HCT116 (cell line): ENCODE measurements at regions not wholly inside any gene's neighbourhood (a gene's known extent, or its start where the extent isn't known, plus 50 kb on each side); places are given as distances from the start of the nearest gene placed in this dataset.

Experiments
- ATAC-seq: fragments of 200-7000 bp; cut with Tn5 transposase; 2 replicates; pipeline ENCODE4 v1.9.1; 2020; ENCODE audit warnings: mild to moderate bottlenecking, moderate library complexity
- BruUV-seq: library from RNA; stranded (reverse); fragments of 400-500 nt; replicated peaks from 2 replicates; lab custom pipeline; 2021; lab: Mats Ljungman, UMichigan
- CTCF ChIA-PET: fragments of 300-600 bp; sonication (Branson Sonifier 250); formaldehyde crosslinking; loops from one replicate; lab custom pipeline; 2021; ENCODE audit warnings: antibody characterized with exemption; lab: Charles Lee
- POLR2A ChIA-PET: fragments of 300-600, 350-600 bp; sonication (Branson Sonifier 250); formaldehyde crosslinking; loops from one replicate; lab custom pipeline; 2021; ENCODE audit warnings: antibody characterized with exemption; lab: Charles Lee
- RAD21 ChIA-PET, 2 experiments: fragments of 300-600 bp; sonication (Branson Sonifier 250); formaldehyde crosslinking; loops; one replicate each; lab custom pipeline; 2023; ENCODE audit warnings: low total read pairs in 2 of 2; ENCODE audit not compliant: uncharacterized antibody in 2 of 2, unreplicated experiment in 2 of 2, low non-redundant PET in 1 of 2; lab: Charles Lee
- DNase-seq: peaks from one replicate; pipeline ENCODE4 v3.0.0-alpha.2; 2010; ENCODE audit warnings: low read depth, low spot score
- H2AFZ ChIP-seq: fragments of 200-600 bp; shearing (Covaris generic), sonication (generic); 2 replicates; pipeline ENCODE4 v1.6.1; 2017; ENCODE audit warnings: low read depth, mixed run types, mixed read lengths, antibody characterized with exemption, low read length; ENCODE audit not compliant: poor library complexity, severe bottlenecking
- H3K27ac ChIP-seq: 2 replicates; pipeline ENCODE4 v1.5.1; 2012; ENCODE audit warnings: low read depth, low read length
- H3K27me3 ChIP-seq: fragments of 200-600 bp; sonication (generic); 2 replicates; pipeline ENCODE4 v1.6.1; 2016; ENCODE audit warnings: mixed run types, low read length, mixed read lengths; ENCODE audit not compliant: insufficient read depth
- H3K36me3 ChIP-seq, 2 experiments: fragments of 200-500 bp in 1 of 2; fragments of 200-600 bp in 1 of 2; sonication (Bioruptor generic) in 1 of 2; sonication (generic) in 1 of 2; 2 replicates each; pipeline versions ENCODE4 v1.5.1 to v1.6.1; 2014 to 2016; ENCODE audit warnings: low read length in 2 of 2, inconsistent platforms in 1 of 2, mixed read lengths in 1 of 2, mixed run types in 1 of 2; ENCODE audit not compliant: insufficient read depth in 2 of 2, control insufficient read depth in 1 of 2
- H3K4me1 ChIP-seq, 2 experiments: fragments of 200-600 bp in 1 of 2; sonication (generic) in 1 of 2; 2 replicates each; pipeline versions ENCODE4 v1.5.1 to v1.6.1; 2012 to 2017; ENCODE audit warnings: low read length in 2 of 2, inconsistent platforms in 1 of 2, mild to moderate bottlenecking in 1 of 2, mixed read lengths in 1 of 2, mixed run types in 1 of 2, moderate library complexity in 1 of 2; ENCODE audit not compliant: insufficient read depth in 2 of 2, control insufficient read depth in 1 of 2
- H3K4me2 ChIP-seq: fragments of 200-600 bp; sonication (generic); 2 replicates; pipeline ENCODE4 v1.6.1; 2017; ENCODE audit warnings: mixed run types, low read length, mixed read lengths
- H3K4me3 ChIP-seq, 2 experiments: fragments of 200-600 bp in 1 of 2; sonication (generic) in 1 of 2; replicated peaks in 1 of 2; 2 replicates each; pipeline ENCODE4 v1.5.1; 2011 to 2016; ENCODE audit warnings: low read length in 2 of 2, control low read depth in 1 of 2, low read depth in 1 of 2, mild to moderate bottlenecking in 1 of 2, mixed read lengths in 1 of 2, mixed run types in 1 of 2
- H3K79me2 ChIP-seq: fragments of 200-600 bp; sonication (generic); 2 replicates; pipeline ENCODE4 v1.6.1; 2017; ENCODE audit warnings: mild to moderate bottlenecking, mixed run types, low read length, moderate library complexity, mixed read lengths; ENCODE audit not compliant: insufficient read depth
- H3K9ac ChIP-seq: fragments of 200-600 bp; sonication (generic); 2 replicates; pipeline ENCODE4 v1.6.1; 2016; ENCODE audit warnings: low read length, mixed read lengths
- H3K9me2 ChIP-seq: fragments of 200-600 bp; sonication (generic), shearing (Covaris generic); 2 replicates; pipeline ENCODE4 v1.6.1; 2017; ENCODE audit warnings: mixed run types, mild to moderate bottlenecking, moderate library complexity; ENCODE audit not compliant: insufficient read depth
- H3K9me3 ChIP-seq, 2 experiments: fragments of 200-500 bp in 1 of 2; fragments of 200-600 bp in 1 of 2; sonication (Bioruptor generic) in 1 of 2; sonication (generic) in 1 of 2; 2 replicates each; pipeline ENCODE4 v1.6.1; 2014 to 2017; ENCODE audit warnings: low read length in 2 of 2, mixed read lengths in 2 of 2, inconsistent platforms in 1 of 2, low read depth in 1 of 2, mild to moderate bottlenecking in 1 of 2, mixed run types in 1 of 2, moderate library complexity in 1 of 2; ENCODE audit not compliant: control insufficient read depth in 1 of 2, insufficient read depth in 1 of 2
- H4K20me1 ChIP-seq: fragments of 200-600 bp; sonication (generic), shearing (Covaris generic); 2 replicates; pipeline ENCODE4 v1.6.1; 2017; ENCODE audit warnings: mixed run types, mild to moderate bottlenecking, moderate library complexity; ENCODE audit not compliant: insufficient read depth
- FOSL1 ChIP-seq: IDR thresholded peaks from 2 replicates; pipeline ENCODE4 v1.6.1; 2012; ENCODE audit warnings: low read depth
- JUND ChIP-seq: IDR thresholded peaks from 2 replicates; pipeline ENCODE4 v1.6.1; 2012
- intact Hi-C: fragments of 100-400 bp; cut with micrococcal nuclease; formaldehyde crosslinking; loops from 2 replicates; pipeline ENCODE4 v1.10.0; 2022

- ChIA-PET RAD21 (no interaction called here), CTCF (interaction anchor here (1.7 to 1.9 kb wide), 2 partner anchors 199 to 202 kb away, joined by 4 to 10 read pairs; no protein-coding TSS in a partner anchor), POLR2A (interaction anchor here (0.6 kb wide), 1 partner anchor 43 kb away, joined by 3 read pairs; no protein-coding TSS in a partner anchor)
- ATAC-seq: peak; percentile 98
- TF ChIP-seq FOSL1 (no peak; the same call in 1 of the 2 replicates), JUND (peak; percentile 42)
- Histone ChIP-seq H3K36me3 (no peaks in the 10 kb centered on the region), H3K9ac (no peak overlapping the region), H3K9me3 (no peaks in the 10 kb centered on the region), H2AFZ (no peak overlapping the region), H4K20me1 (no peaks in the 10 kb centered on the region), H3K4me1 (peaks cover 4 to 15% of the 10 kb centered on the region in 2 experiments; a peak in 3 of 4 replicates), H3K27me3 (no peaks in the 10 kb centered on the region), H3K4me3 (0 out of 4 replicates have a peak overlapping the region, but pooled peaks of 1 of the 2 experiments have one; percentile 22), H3K4me2 (peak overlapping the region; percentile 58), H3K9me2 (no peaks in the 10 kb centered on the region), H3K79me2 (no peaks in the 10 kb centered on the region), H3K27ac (no peak overlapping the region)
- DNase-seq: peak; percentile 42
- intact Hi-C loops: no loop called here
- BruUV-seq: no TSS peak
Measured at GRCh38 chr3:119084371-119085069, 49.9 kb upstream of the IGSF11 start.
